SKM-1 treated with dmso at 0.1 percent for 144 hours (cell line): ENCODE measurements at regions not wholly inside any gene's neighbourhood (a gene's known extent, or its start where the extent isn't known, plus 50 kb on each side); places are given as distances from the start of the nearest gene placed in this dataset.
A peak's percentile ranks its signal among the peaks of the same experiment; 100 is the strongest.

ENCODE experiments used
- DNase-seq: peaks from one replicate; lab custom pipeline; 2025; ENCODE audit not compliant: unreplicated experiment; lab: John Stamatoyannopoulos, UW

- DNase-seq = no peak
These were observed 484.8 kb upstream of the ID2 start for GRCh38 chr2:8197101-8197500.

DNA sequence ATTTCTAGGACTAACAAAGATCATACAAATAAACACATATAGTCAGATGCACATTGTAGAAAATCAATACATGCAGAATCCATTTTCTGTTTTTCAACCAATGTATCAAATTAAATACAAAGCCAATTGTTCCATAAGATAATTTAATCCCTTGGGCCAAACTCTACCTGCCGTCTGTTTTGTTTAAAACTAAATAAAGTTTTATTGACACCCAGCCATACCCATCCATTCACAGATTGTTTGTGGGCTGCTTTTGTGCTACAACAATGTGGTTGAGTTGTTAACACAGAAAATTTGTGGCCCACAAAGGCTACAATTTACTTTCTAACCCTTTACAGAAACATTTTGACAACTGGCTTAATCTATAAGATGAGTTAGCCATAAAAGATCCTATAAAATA, 484.0 kb upstream of the ID2 start:
- no peak for DNase-seq

DNA sequence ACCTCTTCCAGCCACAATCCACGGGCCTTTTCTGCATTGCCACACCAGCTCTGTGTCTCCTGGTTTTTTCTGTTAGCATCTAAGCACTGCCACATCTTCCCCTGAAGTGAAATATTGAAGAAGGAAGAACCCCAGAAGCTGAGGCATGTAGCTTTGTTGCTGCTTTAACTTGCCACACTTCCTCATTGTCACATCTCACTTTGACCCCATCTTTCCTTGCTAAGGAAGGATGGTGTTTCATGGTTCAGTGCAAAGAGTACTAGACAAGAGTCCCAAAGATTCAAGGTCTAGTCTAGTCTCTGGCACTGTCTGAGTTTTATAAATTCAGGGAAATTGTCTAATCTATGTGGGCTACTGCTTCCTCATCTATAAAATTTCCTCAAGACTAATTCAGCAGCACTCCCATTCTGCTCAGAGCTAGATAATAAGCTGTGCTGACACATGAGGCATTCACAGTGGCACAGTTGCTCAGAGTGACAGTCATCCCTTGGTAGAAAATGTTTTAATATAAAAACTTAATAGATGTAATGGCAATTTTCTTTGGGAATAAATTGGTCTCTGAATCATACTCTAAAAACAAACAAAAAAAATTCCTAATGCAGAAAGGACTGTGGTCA, 483.0 kb upstream of the ID2 start:
- DNase-seq = peak; percentile 25

- no peak for DNase-seq
These were observed 479.7 kb upstream of the ID2 start for GRCh38 chr2:8202132-8202531.

DNA sequence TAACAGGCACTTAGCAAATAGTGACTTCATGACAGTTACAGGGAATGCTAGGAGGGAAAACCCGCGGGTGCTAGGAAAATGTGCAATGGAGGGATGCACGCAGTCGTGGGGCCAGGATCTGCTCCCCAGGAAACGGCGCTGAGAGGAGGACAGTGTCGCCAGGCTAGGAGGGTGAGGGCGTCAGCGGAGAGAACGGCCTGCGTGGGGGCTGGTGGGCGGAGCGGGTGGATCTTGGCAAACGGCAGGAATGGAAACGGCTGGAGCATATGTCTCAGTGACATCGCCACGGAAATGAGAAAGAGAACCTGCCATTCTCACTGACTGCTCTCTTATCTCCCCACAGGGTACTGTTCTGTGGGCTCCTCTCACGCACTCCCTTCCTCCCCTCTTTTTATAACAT, 478.5 kb upstream of the ID2 start:
- no peak for DNase-seq

DNA sequence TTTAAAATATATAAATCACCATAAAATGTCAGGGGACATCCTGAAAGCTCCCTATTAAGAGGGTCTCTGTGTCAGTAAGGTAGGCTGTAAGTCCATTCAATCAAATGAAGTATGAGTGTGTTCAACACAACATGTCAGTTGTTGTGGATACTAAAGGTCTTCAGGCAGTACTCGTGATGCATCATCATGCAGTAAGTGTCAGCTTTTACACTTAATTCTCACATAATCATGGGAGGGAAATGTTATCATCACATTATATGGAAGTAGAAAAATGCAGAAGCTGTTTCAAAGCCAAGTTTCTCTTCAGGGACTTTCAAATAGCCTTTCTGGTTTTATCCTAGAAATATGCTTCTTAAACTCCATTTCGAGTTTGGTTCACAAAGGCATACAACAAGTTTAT, 477.1 kb upstream of the ID2 start:
- DNase-seq = no peak

- DNase-seq = no peak
These were observed 472.4 kb upstream of the ID2 start for GRCh38 chr2:8209494-8209893.

DNA sequence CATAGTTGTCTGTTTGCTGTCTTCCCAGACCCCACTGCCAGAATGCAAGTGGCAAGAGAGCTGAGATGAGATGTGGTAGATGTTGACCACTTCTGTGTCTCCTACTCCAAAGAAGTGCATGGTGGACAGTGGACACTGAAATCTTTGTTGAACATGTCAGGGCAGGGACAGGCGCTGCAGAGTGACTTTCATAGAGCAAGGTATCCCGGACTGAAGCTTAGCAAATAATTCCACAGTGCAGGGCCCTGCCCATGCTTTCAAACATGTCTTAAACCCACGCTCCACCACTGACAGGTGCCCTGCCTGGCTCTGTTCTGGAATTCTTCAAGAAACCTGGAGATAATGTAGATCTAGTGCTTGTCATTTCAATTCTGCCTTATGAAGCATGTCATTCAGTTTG, 470.5 kb upstream of the ID2 start:
- no peak for DNase-seq

DNA sequence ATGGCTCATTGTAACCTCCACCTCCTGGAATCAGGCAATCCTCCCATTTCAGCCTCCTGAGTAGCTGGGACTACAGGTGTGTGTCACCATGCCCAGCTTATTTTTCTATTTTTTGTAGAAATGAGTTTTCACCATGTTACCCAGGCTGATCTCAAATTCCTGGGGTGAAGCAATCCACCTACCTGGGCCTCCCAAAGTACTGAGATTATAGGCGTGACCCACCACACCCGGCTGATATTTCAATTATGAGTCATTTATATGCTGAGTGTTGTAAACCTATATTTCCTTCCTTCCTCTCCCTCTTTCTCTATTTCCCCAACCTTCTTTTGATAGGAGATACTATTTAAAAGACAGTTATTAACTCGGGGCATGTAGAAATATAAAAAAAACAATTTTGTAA, 469.6 kb upstream of the ID2 start:
- no peak for DNase-seq

DNA sequence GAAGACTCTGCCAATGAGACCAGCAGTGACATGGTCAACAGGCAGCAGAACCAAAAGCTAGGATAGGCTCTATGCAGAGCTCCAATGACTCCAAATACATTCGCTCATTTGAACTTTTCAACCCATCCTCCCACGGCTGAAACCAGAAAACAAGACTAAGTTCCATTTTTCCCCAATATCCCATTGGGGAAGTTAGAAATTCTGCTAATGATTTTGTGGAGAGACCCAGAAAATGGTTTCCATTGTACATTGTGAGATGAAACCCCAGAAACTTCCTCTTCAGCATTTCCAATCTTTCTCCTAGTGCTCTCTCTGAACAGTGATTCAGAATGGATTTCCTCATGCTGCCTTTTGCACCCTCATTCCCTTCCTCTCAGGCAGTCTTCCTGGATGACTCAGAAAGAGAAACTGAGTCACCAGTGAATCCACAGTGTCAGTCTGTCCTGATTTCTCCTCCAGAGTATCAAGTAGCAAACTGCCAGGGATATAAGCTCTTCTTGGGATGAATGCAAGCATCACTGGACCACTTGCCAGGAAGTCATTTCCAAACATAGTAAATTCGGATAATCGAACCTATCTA, 467.7 kb upstream of the ID2 start:
- DNase-seq = no peak

GRCh38 chr2:8215159-8215863, 466.5 kb upstream of the ID2 start:
- DNase-seq = no peak

- no peak for DNase-seq
These were observed 465.9 kb upstream of the ID2 start for GRCh38 chr2:8215982-8216381.

DNA sequence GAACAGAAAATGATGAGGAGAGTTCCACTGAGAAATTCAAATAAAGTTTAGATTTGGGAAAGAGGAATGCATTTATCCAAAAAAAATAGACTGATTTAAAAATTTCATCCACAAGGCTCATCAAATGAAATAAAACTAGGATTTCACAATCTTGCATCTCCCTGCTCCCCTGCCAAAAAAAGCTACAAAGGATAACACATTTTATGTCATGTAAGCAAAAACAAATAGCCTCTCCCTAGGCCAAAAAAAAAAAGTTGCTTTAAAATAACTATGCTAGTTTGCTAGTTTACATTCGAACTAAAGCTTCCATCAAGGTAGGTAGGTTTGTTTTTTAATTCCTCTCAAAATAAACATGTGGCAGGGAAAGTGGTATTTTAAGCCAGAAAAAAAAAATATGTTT, 465.5 kb upstream of the ID2 start:
- no peak for DNase-seq

GRCh38 chr2:8217468-8218030, 464.3 kb upstream of the ID2 start:
- DNase-seq = no peak

DNA sequence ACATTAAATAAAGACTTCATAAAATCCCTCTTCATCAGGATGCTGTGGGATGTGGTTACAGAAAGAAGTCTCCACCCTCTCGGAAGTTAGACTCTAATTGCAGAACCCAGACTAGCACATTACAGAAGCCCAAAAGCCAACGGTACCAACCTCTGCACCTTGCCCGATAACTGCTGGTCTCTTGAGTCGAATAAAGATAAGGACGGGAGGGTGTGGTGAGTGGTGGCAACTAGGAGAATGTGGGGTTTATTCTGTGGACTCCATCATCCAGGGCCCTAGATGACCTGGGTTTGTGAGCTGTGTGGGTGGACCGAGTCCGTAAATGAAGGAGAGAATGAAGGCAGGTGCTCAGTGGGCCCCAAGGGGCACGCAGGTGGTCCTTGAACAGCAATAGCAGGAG, 462.8 kb upstream of the ID2 start:
- no peak for DNase-seq

GRCh38 chr2:8219631-8220355, 462.1 kb upstream of the ID2 start:
- no peak for DNase-seq

DNA sequence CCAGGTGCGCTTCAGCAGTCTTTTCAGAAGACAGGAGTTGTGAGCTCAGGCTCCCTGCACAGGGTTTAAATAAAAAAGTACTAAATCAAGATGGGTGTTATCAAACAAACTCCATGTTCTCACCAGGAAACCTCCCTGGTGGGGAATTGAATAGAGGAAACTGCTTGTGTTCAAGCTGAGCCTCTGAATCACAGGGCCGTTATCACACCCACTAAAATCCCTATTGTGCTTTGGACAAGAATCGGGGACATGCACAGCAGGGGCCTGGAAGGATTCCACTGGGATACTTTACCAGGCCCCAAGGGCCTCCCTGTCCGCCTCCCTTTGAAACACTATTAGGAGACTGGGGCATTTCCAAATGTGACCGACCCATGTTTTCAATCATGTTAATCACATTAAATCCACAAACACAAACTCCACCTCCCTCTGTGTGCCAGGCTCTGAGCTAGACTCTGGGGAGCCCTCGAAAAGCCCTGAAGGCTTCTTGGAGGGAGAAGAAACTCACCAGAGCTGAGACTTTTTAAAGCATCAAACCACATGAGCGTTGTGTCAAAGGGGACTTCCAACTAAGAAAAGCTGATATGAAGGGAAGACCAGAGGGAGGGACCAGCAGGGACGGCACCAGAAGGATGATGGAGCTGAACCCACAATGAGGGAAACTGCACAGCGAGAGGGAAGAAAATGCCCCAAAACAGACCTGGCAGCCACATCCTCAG, 458.7 kb upstream of the ID2 start:
- DNase-seq = no peak

- no peak for DNase-seq
These were observed 458.0 kb upstream of the ID2 start for GRCh38 chr2:8223695-8224346.

- no peak for DNase-seq
These were observed 457.3 kb upstream of the ID2 start for GRCh38 chr2:8224347-8225190.

- no peak for DNase-seq
These were observed 456.6 kb upstream of the ID2 start for GRCh38 chr2:8225266-8225665.
